ENCODE measurements at regions not wholly inside any gene's neighbourhood (a gene's known extent, or its start where the extent isn't known, plus 50 kb on each side); places are given as distances from the start of the nearest gene placed in this dataset.

DNA sequence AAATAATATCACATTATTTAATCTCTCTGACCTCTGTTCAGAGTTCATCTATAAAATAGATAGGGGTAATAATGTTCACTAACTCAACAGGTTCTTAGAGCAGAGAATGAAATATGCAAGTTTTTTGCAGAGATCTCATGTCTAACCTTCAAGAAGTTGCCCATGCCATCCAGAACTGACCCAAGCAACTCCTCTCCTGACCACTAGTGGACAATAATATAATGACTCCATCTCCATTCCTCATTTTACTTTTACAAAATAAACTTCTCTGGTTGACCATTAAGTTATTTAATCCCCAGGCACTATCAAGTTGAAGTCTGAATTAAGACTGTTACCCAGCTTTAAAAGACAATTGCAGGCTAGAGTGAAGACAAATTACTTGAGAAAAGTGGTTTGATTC lies 382.6 kb downstream of the KCNA4 start:
- intact Hi-C loops (cut with DNase I): no loop called here
- Histone ChIP-seq H3K27ac (ENCODE audit: low read depth in 2 of 2, low read length in 2 of 2) (no peak overlapping the region), H3K36me3 (ENCODE audit: control insufficient read depth in 2 of 3, insufficient read depth in 3 of 3, low read length in 3 of 3) (no peaks in the 10 kb centered on the region), H3K4me1 (ENCODE audit: control insufficient read depth in 2 of 3, insufficient read depth in 2 of 3, low read depth in 1 of 3, low read length in 3 of 3) (no peaks in the 10 kb centered on the region), H3K9ac (ENCODE audit: low read length in 3 of 3) (no peak overlapping the region), H3K27me3 (ENCODE audit: control insufficient read depth, insufficient read depth, low read length) (no peaks in the 10 kb centered on the region), H3K4me3 (ENCODE audit: low read length in 3 of 3) (no peak overlapping the region), H3K9me3 (ENCODE audit: control insufficient read depth in 2 of 3, insufficient read depth in 1 of 3, low read length in 3 of 3) (no peaks in the 10 kb centered on the region)
- FAIRE-seq: no peak
- TF ChIP-seq, protein P1, sequence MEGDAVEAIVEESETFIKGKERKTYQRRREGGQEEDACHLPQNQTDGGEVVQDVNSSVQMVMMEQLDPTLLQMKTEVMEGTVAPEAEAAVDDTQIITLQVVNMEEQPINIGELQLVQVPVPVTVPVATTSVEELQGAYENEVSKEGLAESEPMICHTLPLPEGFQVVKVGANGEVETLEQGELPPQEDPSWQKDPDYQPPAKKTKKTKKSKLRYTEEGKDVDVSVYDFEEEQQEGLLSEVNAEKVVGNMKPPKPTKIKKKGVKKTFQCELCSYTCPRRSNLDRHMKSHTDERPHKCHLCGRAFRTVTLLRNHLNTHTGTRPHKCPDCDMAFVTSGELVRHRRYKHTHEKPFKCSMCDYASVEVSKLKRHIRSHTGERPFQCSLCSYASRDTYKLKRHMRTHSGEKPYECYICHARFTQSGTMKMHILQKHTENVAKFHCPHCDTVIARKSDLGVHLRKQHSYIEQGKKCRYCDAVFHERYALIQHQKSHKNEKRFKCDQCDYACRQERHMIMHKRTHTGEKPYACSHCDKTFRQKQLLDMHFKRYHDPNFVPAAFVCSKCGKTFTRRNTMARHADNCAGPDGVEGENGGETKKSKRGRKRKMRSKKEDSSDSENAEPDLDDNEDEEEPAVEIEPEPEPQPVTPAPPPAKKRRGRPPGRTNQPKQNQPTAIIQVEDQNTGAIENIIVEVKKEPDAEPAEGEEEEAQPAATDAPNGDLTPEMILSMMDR (IDR thresholded peaks at IDR 0.05; ENCODE audit: borderline replicate concordance, extremely low read depth, insufficient read depth): no peak
- DNase-seq: no peak

DNA sequence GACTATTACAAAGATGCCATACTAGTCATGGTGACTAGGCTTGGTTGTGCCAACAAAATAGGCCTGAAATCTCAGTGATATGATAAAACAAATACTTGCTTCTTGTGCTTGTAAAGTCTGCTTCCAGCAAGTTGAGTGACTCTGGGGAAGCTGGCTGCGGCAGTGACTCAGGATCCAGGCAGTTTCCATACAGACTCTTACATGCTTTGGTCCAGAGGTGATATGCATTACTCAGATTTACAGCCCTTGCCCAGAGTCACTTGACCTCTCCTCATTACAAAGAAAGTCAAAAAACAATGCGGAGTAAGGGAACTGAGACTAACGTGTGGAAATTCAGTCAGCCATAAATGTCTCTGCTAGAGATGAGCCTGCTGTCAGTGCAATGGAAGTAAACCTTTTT lies 387.5 kb downstream of the KCNA4 start:
- Histone ChIP-seq H3K9ac (ENCODE audit: low read length in 3 of 3) (no peak overlapping the region), H3K9me3 (ENCODE audit: control insufficient read depth in 2 of 3, insufficient read depth in 1 of 3, low read length in 3 of 3) (no peaks in the 10 kb centered on the region), H3K4me3 (ENCODE audit: low read length in 3 of 3) (no peak overlapping the region), H3K4me1 (ENCODE audit: control insufficient read depth in 2 of 3, insufficient read depth in 2 of 3, low read depth in 1 of 3, low read length in 3 of 3) (no peaks in the 10 kb centered on the region), H3K36me3 (ENCODE audit: control insufficient read depth in 2 of 3, insufficient read depth in 3 of 3, low read length in 3 of 3) (no peaks in the 10 kb centered on the region), H3K27me3 (ENCODE audit: control insufficient read depth, insufficient read depth, low read length) (no peaks in the 10 kb centered on the region), H3K27ac (ENCODE audit: low read depth in 2 of 2, low read length in 2 of 2) (no peak overlapping the region)
- TF ChIP-seq, protein P1 (IDR thresholded peaks at IDR 0.05; ENCODE audit: borderline replicate concordance, extremely low read depth, insufficient read depth): no peak
- FAIRE-seq: no peak
- peak in 3 of 5 donors; percentile 12 to 51 (median 37) for DNase-seq
- intact Hi-C loops (cut with DNase I): no loop called here

DNA sequence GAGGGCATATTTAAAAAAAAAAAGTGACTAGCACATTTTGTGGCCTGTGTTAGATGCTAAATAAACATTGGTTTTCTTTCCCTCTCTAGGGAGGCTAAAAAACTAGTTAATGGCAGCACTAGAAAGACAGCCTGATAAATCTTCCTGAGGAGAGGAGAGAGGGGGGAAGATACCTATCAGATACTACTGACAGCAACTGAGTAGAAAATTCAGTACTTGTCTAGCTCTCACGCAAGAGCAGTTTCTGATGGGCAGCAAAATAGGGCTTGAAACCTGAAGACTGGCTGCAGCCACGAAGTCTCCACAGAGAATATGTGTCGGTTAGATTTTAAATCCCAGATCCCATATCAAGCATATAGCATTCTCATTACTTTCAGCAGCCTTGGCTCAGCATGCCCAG lies 388.2 kb downstream of the KCNA4 start:
- Histone ChIP-seq H3K36me3 (ENCODE audit: control insufficient read depth in 2 of 3, insufficient read depth in 3 of 3, low read length in 3 of 3) (no peaks in the 10 kb centered on the region), H3K4me3 (ENCODE audit: low read length in 3 of 3) (no peak overlapping the region), H3K9ac (ENCODE audit: low read length in 3 of 3) (no peak overlapping the region), H3K4me1 (ENCODE audit: control insufficient read depth in 2 of 3, insufficient read depth in 2 of 3, low read depth in 1 of 3, low read length in 3 of 3) (no peaks in the 10 kb centered on the region), H3K27me3 (ENCODE audit: control insufficient read depth, insufficient read depth, low read length) (no peaks in the 10 kb centered on the region), H3K27ac (ENCODE audit: low read depth in 2 of 2, low read length in 2 of 2) (no peak overlapping the region), H3K9me3 (ENCODE audit: control insufficient read depth in 2 of 3, insufficient read depth in 1 of 3, low read length in 3 of 3) (no peaks in the 10 kb centered on the region)
- TF ChIP-seq, protein P1 (IDR thresholded peaks at IDR 0.05; ENCODE audit: borderline replicate concordance, extremely low read depth, insufficient read depth): no peak
- DNase-seq: peak in 4 of 5 donors; percentile 30 to 63 (median 48)
- no peak for FAIRE-seq
- intact Hi-C loops (cut with DNase I): no loop called here

DNA sequence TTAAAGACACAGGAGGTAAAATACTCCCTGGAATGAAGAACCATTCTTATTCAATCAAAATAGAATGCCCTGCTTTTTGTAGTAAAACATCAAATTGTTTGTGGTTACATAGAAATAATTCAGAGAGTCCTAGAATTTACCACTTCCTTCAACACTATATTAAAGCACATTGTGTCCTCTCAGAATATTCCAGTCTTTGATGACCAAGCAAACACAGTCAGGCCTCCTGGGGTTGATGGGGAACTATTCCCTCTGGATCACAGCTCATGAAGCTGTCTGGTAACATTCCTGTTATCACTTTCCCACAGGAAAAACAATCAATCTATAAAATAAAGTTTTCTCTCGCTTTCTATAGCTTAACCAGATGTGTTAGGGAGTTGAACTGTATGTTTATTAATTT lies 389.3 kb downstream of the KCNA4 start:
- intact Hi-C loops (cut with DNase I): no loop called here
- no peak for FAIRE-seq
- Histone ChIP-seq H3K4me1 (ENCODE audit: control insufficient read depth in 2 of 3, insufficient read depth in 2 of 3, low read depth in 1 of 3, low read length in 3 of 3) (no peaks in the 10 kb centered on the region), H3K4me3 (ENCODE audit: low read length in 3 of 3) (no peak overlapping the region), H3K9ac (ENCODE audit: low read length in 3 of 3) (no peak overlapping the region), H3K27me3 (ENCODE audit: control insufficient read depth, insufficient read depth, low read length) (no peaks in the 10 kb centered on the region), H3K27ac (ENCODE audit: low read depth in 2 of 2, low read length in 2 of 2) (no peak overlapping the region), H3K9me3 (ENCODE audit: control insufficient read depth in 2 of 3, insufficient read depth in 1 of 3, low read length in 3 of 3) (no peaks in the 10 kb centered on the region), H3K36me3 (ENCODE audit: control insufficient read depth in 2 of 3, insufficient read depth in 3 of 3, low read length in 3 of 3) (no peaks in the 10 kb centered on the region)
- TF ChIP-seq, protein P1 (IDR thresholded peaks at IDR 0.05; ENCODE audit: borderline replicate concordance, extremely low read depth, insufficient read depth): no peak
- DNase-seq: no peak

Data from kidney (tissue), 13 donors.